H9 (cell line): ENCODE measurements at regions not wholly inside any gene's neighbourhood (a gene's known extent, or its start where the extent isn't known, plus 50 kb on each side); places are given as distances from the start of the nearest gene placed in this dataset.
"Not testable (repeated sequence)": the region's sequence is repeated elsewhere in the genome, so short reads cannot be mapped to it uniquely, and the experiment has no call there.

ENCODE experiments used
- DNase-seq: peaks from one replicate; pipeline ENCODE4 v3.0.0-alpha.2; 2017
- H2AFZ ChIP-seq: one replicate; pipeline ENCODE4 v1.6.1; 2013; ENCODE audit warnings: mild to moderate bottlenecking, low read length, control low read depth, moderate library complexity
- H2AK5ac ChIP-seq: 2 replicates; pipeline ENCODE4 v1.6.1; 2013; ENCODE audit warnings: low read length, control low read depth, mixed read lengths; ENCODE audit not compliant: insufficient read length
- H2BK120ac ChIP-seq: one replicate; pipeline ENCODE4 v1.6.1; 2013; ENCODE audit warnings: low read depth, mild to moderate bottlenecking, low read length, control low read depth, inconsistent platforms; ENCODE audit not compliant: poor library complexity, severe bottlenecking
- H2BK12ac ChIP-seq: 2 replicates; pipeline ENCODE4 v1.6.1; 2013; ENCODE audit warnings: low read length, control low read depth, mixed read lengths, low read depth; ENCODE audit not compliant: insufficient read length
- H2BK15ac ChIP-seq: 2 replicates; pipeline ENCODE4 v1.6.1; 2013; ENCODE audit warnings: low read depth, low read length, control low read depth
- H2BK20ac ChIP-seq: one replicate; pipeline ENCODE4 v1.6.1; 2013; ENCODE audit warnings: low read depth, mild to moderate bottlenecking, low read length, control low read depth, inconsistent platforms; ENCODE audit not compliant: poor library complexity, severe bottlenecking
- H2BK5ac ChIP-seq: 2 replicates; pipeline ENCODE4 v1.6.1; 2013; ENCODE audit warnings: low read length, control low read depth, mixed read lengths; ENCODE audit not compliant: insufficient read length
- H3K14ac ChIP-seq: 2 replicates; pipeline ENCODE4 v1.6.1; 2013; ENCODE audit warnings: low read length, control low read depth; ENCODE audit not compliant: insufficient read depth
- H3K18ac ChIP-seq: 2 replicates; pipeline ENCODE4 v1.6.1; 2013; ENCODE audit warnings: low read depth, mild to moderate bottlenecking, mixed read lengths, low read length, control low read depth; ENCODE audit not compliant: insufficient read length
- H3K23ac ChIP-seq: 2 replicates; pipeline ENCODE4 v1.6.1; 2013; ENCODE audit warnings: low read length, control low read depth, mixed read lengths, low read depth; ENCODE audit not compliant: insufficient read length
- H3K23me2 ChIP-seq: 2 replicates; pipeline ENCODE4 v1.6.1; 2013; ENCODE audit warnings: low read depth, mild to moderate bottlenecking, mixed read lengths, low read length, control low read depth; ENCODE audit not compliant: insufficient read length, poor library complexity, severe bottlenecking
- H3K27ac ChIP-seq: 2 replicates; pipeline ENCODE4 v1.5.1; 2013; ENCODE audit warnings: low read length, control low read depth, mixed read lengths, low read depth; ENCODE audit not compliant: insufficient read length
- H3K27me3 ChIP-seq: 2 replicates; pipeline ENCODE4 v1.6.1; 2013; ENCODE audit warnings: low read length, control low read depth, inconsistent platforms; ENCODE audit not compliant: insufficient read depth
- H3K4ac ChIP-seq: 2 replicates; pipeline ENCODE4 v1.6.1; 2013; ENCODE audit warnings: low read depth, mild to moderate bottlenecking, control low read depth, inconsistent platforms, low read length, moderate library complexity
- H3K4me1 ChIP-seq: 2 replicates; pipeline ENCODE4 v1.6.1; 2013; ENCODE audit warnings: low read length, control low read depth, inconsistent platforms; ENCODE audit not compliant: insufficient read depth
- H3K4me2 ChIP-seq: 2 replicates; pipeline ENCODE4 v1.6.1; 2013; ENCODE audit warnings: low read length, control low read depth, mixed read lengths; ENCODE audit not compliant: insufficient read length, insufficient read depth
- H3K56ac ChIP-seq: 2 replicates; pipeline ENCODE4 v1.6.1; 2013; ENCODE audit warnings: low read depth, mild to moderate bottlenecking, mixed read lengths, low read length, control low read depth; ENCODE audit not compliant: insufficient read length
- H3K79me1 ChIP-seq: 2 replicates; pipeline ENCODE4 v1.6.1; 2013; ENCODE audit warnings: low read depth, mild to moderate bottlenecking, moderate library complexity, low read length, control low read depth, inconsistent platforms; ENCODE audit not compliant: insufficient read depth, poor library complexity, severe bottlenecking
- H3K79me2 ChIP-seq: 2 replicates; pipeline ENCODE4 v1.6.1; 2013; ENCODE audit warnings: low read length, control low read depth, inconsistent platforms; ENCODE audit not compliant: insufficient read depth
- H3K9ac ChIP-seq: 2 replicates; pipeline ENCODE4 v1.6.1; 2013; ENCODE audit warnings: low read length, control low read depth, mixed read lengths; ENCODE audit not compliant: insufficient read length; ENCODE audit errors: extremely low read depth
- H3K9me3 ChIP-seq: one replicate; pipeline ENCODE4 v1.6.1; 2013; ENCODE audit warnings: low read depth, low read length, inconsistent platforms; ENCODE audit not compliant: control insufficient read depth
- H3T11ph ChIP-seq: one replicate; pipeline ENCODE4 v1.6.1; 2013; ENCODE audit warnings: mild to moderate bottlenecking, low read length, control low read depth, inconsistent platforms
- H4K20me1 ChIP-seq: one replicate; pipeline ENCODE4 v1.6.1; 2013; ENCODE audit not compliant: control insufficient read depth, insufficient read length, insufficient read depth
- H4K5ac ChIP-seq: 2 replicates; pipeline ENCODE4 v1.6.1; 2013; ENCODE audit warnings: low read depth, mild to moderate bottlenecking, mixed read lengths, low read length, control low read depth; ENCODE audit not compliant: insufficient read length
- H4K8ac ChIP-seq: replicated peaks from 2 replicates; pipeline ENCODE4 v1.6.1; 2013; ENCODE audit warnings: low read length, control low read depth, mixed read lengths, low read depth; ENCODE audit not compliant: insufficient read length
- H4K91ac ChIP-seq: 2 replicates; pipeline ENCODE4 v1.6.1; 2013; ENCODE audit warnings: low read depth, mild to moderate bottlenecking, moderate library complexity, mixed read lengths, low read length, control low read depth; ENCODE audit not compliant: insufficient read length
- H3K27ac Mint-ChIP-seq, 3 experiments: 2 replicates in 2 of 3; 3 replicates in 1 of 3; pipeline ENCODE4 v1.8.0; 2020 to 2021; ENCODE audit warnings: mixed read lengths in 3 of 3, mild to moderate bottlenecking in 1 of 3, moderate library complexity in 1 of 3
- H3K27me3 Mint-ChIP-seq: 2 replicates; pipeline ENCODE4 v1.8.0; 2021; ENCODE audit warnings: low read depth, mild to moderate bottlenecking, moderate library complexity, mixed read lengths
- H3K36me3 Mint-ChIP-seq, 3 experiments: 2 replicates in 2 of 3; 3 replicates in 1 of 3; pipeline ENCODE4 v1.8.0; 2020 to 2021; ENCODE audit warnings: low read depth in 3 of 3, mixed read lengths in 3 of 3; ENCODE audit not compliant: insufficient read depth in 1 of 3
- H3K4me1 Mint-ChIP-seq, 2 experiments: 2 replicates each; pipeline ENCODE4 v1.8.0; 2020; ENCODE audit warnings: mixed read lengths in 2 of 2
- H3K4me3 Mint-ChIP-seq, 2 experiments: 2 replicates in 1 of 2; 3 replicates in 1 of 2; pipeline ENCODE4 v1.8.0; 2020 to 2021; ENCODE audit warnings: mild to moderate bottlenecking in 2 of 2, mixed read lengths in 2 of 2, moderate library complexity in 1 of 2
- H3K9me3 Mint-ChIP-seq, 2 experiments: 2 replicates in 1 of 2; 3 replicates in 1 of 2; pipeline ENCODE4 v1.8.0; 2020; ENCODE audit warnings: mild to moderate bottlenecking in 2 of 2, mixed read lengths in 2 of 2, moderate library complexity in 1 of 2
- WGBS: extraction: QIAGEN DNeasy Blood & Tissue Kit; methylation state at CpG from one replicate; pipeline ENCODE4 v1.1.7; 2013; ENCODE audit warnings: missing lambda C conversion rate, low lambda C conversion rate, mixed read lengths; ENCODE audit not compliant: insufficient read length; ENCODE audit errors: extremely low coverage; 5-methylcytosine and 5-hydroxymethylcytosine counted together
- TF ChIP-seq, protein P1 (sequence below): fragments of 200-600 bp; sonication (generic); conservative IDR thresholded peaks from 3 replicates; pipeline ENCODE4 v1.8.0; 2021; ENCODE audit warnings: antibody characterized with exemption, mild to moderate bottlenecking

DNA sequence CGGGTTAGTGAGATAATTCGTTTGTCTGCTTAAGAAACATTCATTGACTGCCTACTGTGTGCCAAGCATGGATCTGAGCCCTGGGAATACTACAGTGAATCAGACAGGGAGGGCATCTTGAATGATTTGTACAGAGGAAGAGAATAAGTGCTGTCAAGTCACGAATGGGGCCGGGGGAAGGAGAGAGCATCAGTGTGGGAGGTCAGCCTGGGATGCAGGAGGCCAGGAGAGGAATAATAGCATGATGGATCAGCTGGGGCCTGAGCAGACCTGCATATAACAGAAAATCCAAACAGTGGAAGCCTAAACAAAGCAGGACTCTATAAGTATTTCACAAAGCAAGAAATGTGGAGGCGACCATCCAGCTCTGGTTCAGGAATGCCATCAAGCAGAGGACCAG, 55.4 kb upstream of the PAX8 start:
- no peak overlapping the region for H2BK15ac ChIP-seq
- H3K14ac ChIP-seq = no peak overlapping the region
- no peaks in the 10 kb centered on the region for H3K27me3 ChIP-seq
- H3K56ac ChIP-seq = no peak overlapping the region
- H2BK120ac ChIP-seq = no peak overlapping the region
- H3K27ac ChIP-seq = no peak overlapping the region
- no peak overlapping the region for H3K4ac ChIP-seq
- TF ChIP-seq, protein P1, sequence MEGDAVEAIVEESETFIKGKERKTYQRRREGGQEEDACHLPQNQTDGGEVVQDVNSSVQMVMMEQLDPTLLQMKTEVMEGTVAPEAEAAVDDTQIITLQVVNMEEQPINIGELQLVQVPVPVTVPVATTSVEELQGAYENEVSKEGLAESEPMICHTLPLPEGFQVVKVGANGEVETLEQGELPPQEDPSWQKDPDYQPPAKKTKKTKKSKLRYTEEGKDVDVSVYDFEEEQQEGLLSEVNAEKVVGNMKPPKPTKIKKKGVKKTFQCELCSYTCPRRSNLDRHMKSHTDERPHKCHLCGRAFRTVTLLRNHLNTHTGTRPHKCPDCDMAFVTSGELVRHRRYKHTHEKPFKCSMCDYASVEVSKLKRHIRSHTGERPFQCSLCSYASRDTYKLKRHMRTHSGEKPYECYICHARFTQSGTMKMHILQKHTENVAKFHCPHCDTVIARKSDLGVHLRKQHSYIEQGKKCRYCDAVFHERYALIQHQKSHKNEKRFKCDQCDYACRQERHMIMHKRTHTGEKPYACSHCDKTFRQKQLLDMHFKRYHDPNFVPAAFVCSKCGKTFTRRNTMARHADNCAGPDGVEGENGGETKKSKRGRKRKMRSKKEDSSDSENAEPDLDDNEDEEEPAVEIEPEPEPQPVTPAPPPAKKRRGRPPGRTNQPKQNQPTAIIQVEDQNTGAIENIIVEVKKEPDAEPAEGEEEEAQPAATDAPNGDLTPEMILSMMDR = no peak
- no peaks in the 10 kb centered on the region for H3K4me1 ChIP-seq
- no peak overlapping the region for H2BK12ac ChIP-seq
- H3K79me1 ChIP-seq = no peaks in the 10 kb centered on the region
- no peak overlapping the region for H3K4me2 ChIP-seq
- H2AFZ ChIP-seq = no peak overlapping the region
- Mint-ChIP-seq H3K9me3 (no peaks in the 10 kb centered on the region; a peak in 1 of 5 replicates), H3K36me3 (no peaks in the 10 kb centered on the region), H3K4me1 (no peaks in the 10 kb centered on the region), H3K4me3 (no peak overlapping the region), H3K27ac (no peak overlapping the region), H3K27me3 (peaks cover 17% of the 10 kb centered on the region)
- no peak overlapping the region for H4K5ac ChIP-seq
- H4K8ac ChIP-seq = no peak overlapping the region
- no peak overlapping the region for H3K23ac ChIP-seq
- H3K23me2 ChIP-seq = no peaks in the 10 kb centered on the region
- no peaks in the 10 kb centered on the region for H3K79me2 ChIP-seq
- H2AK5ac ChIP-seq = no peak overlapping the region
- H2BK5ac ChIP-seq = no peak overlapping the region
- H3K9me3 ChIP-seq = no peaks in the 10 kb centered on the region
- no CpG with 5 or more reads among the region's 5 CpGs for WGBS
- no peak overlapping the region for H3K9ac ChIP-seq
- no peak overlapping the region for H3T11ph ChIP-seq
- H3K18ac ChIP-seq = no peak overlapping the region
- no peak for DNase-seq
- no peak overlapping the region for H2BK20ac ChIP-seq
- no peak overlapping the region for H4K91ac ChIP-seq
- no peaks in the 10 kb centered on the region for H4K20me1 ChIP-seq

DNA sequence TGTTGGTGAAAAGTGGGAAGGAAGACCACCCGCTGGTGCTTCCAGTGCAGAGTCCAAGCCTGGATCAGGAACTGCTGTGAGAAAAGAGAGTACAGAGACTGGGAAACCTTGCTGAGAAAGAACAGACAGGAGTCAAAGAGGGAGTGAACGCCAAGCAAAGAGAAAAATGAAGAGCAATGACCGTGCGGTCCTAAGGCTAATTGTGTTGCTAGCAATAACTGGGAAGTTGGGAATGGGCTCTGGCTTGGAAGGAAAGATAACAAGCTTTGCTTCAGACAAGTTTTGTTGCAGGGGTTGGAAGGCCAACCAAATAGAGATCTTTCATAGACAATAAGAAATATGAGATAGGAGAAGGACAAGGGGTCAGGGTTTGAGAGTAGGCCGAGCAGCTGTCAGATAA, 55.0 kb upstream of the PAX8 start:
- not testable (repeated sequence) for H3K9ac ChIP-seq, H2BK5ac ChIP-seq, H3K4me3 Mint-ChIP-seq, H3K4me2 ChIP-seq, H3K18ac ChIP-seq, H2BK20ac ChIP-seq, H3K9me3 ChIP-seq, H3K14ac ChIP-seq, H3K79me1 ChIP-seq, H3K79me2 ChIP-seq, H2BK12ac ChIP-seq, H3K27ac ChIP-seq, H3K56ac ChIP-seq, H4K8ac ChIP-seq, H3K9me3 Mint-ChIP-seq, H3K4ac ChIP-seq, H2AFZ ChIP-seq, H3K23ac ChIP-seq, H3K36me3 Mint-ChIP-seq, H3K4me1 ChIP-seq, H2BK15ac ChIP-seq, H3K27ac Mint-ChIP-seq, H4K5ac ChIP-seq, H3K23me2 ChIP-seq, H2BK120ac ChIP-seq, H4K91ac ChIP-seq, H3K4me1 Mint-ChIP-seq, DNase-seq, H2AK5ac ChIP-seq, H3K27me3 ChIP-seq, H3T11ph ChIP-seq, H4K20me1 ChIP-seq
- WGBS = no CpG with 5 or more reads among the region's 5 CpGs
- peaks cover 18% of the 10 kb centered on the region for H3K27me3 Mint-ChIP-seq
